CD4-positive, alpha-beta memory T cell (primary cell): ENCODE measurements at regions not wholly inside any gene's neighbourhood (a gene's known extent, or its start where the extent isn't known, plus 50 kb on each side); places are given as distances from the start of the nearest gene placed in this dataset.

Experiments
- CTCF ChIA-PET: fragments of 350-600 bp; sonication (Branson Sonifier 250); formaldehyde crosslinking; loops from one replicate; lab custom pipeline; 2021; ENCODE audit warnings: inconsistent platforms; ENCODE audit not compliant: partially characterized antibody; lab: Charles Lee
- POLR2A ChIA-PET: fragments of 350-600 bp; sonication (Branson Sonifier 250); formaldehyde crosslinking; loops from one replicate; lab custom pipeline; 2021; ENCODE audit not compliant: partially characterized antibody; lab: Charles Lee
- DNase-seq, 5 donors: peaks; one replicate each; pipeline versions ENCODE4 v3.0.0 to v3.0.0-alpha.2; 2020 to 2022; ENCODE audit warnings: mixed read lengths in 1 of 5
- H3K27ac ChIP-seq: one replicate; pipeline ENCODE4 v1.7.0; 2013; ENCODE audit warnings: low read depth, low read length
- H3K27me3 ChIP-seq: 2 replicates; pipeline ENCODE4 v1.7.0; 2013; ENCODE audit warnings: mild to moderate bottlenecking, low read length, moderate library complexity; ENCODE audit not compliant: insufficient read depth
- H3K36me3 ChIP-seq: 2 replicates; pipeline ENCODE4 v1.7.0; 2013; ENCODE audit warnings: mild to moderate bottlenecking, low read length, moderate library complexity; ENCODE audit not compliant: insufficient read depth
- H3K4me1 ChIP-seq: 2 replicates; pipeline ENCODE4 v1.7.0; 2013; ENCODE audit warnings: mild to moderate bottlenecking, low read length, moderate library complexity; ENCODE audit not compliant: insufficient read depth
- H3K4me3 ChIP-seq, 2 donors: one replicate each; pipeline ENCODE4 v1.7.0; 2013; ENCODE audit warnings: low read length in 2 of 2, mild to moderate bottlenecking in 1 of 2
- H3K9me3 ChIP-seq, 2 donors: one replicate each; pipeline ENCODE4 v1.7.0; 2013; ENCODE audit warnings: low read length in 2 of 2, control low read depth in 1 of 2; ENCODE audit not compliant: control insufficient read depth in 1 of 2
- H3K27ac Mint-ChIP-seq, 7 donors: one replicate each; pipeline ENCODE4 v1.8.0; 2020 to 2021; ENCODE audit warnings: mixed read lengths in 7 of 7, mild to moderate bottlenecking in 6 of 7, inconsistent platforms in 3 of 7, moderate library complexity in 3 of 7
- H3K27me3 Mint-ChIP-seq, 2 donors: one replicate each; pipeline ENCODE4 v1.8.0; 2020 to 2021; ENCODE audit warnings: mixed read lengths in 2 of 2
- H3K36me3 Mint-ChIP-seq, 2 donors: one replicate each; pipeline ENCODE4 v1.8.0; 2020 to 2021; ENCODE audit warnings: mixed read lengths in 2 of 2, inconsistent platforms in 1 of 2, mild to moderate bottlenecking in 1 of 2
- H3K4me1 Mint-ChIP-seq, 4 donors: one replicate each; pipeline ENCODE4 v1.8.0; 2020 to 2021; ENCODE audit warnings: mixed read lengths in 4 of 4, mild to moderate bottlenecking in 1 of 4
- H3K4me3 Mint-ChIP-seq, 8 donors: one replicate each; pipeline ENCODE4 v1.8.0; 2020 to 2021; ENCODE audit warnings: mixed read lengths in 8 of 8, mild to moderate bottlenecking in 7 of 8, moderate library complexity in 6 of 8, inconsistent platforms in 3 of 8
- H3K9me3 Mint-ChIP-seq, 8 donors: one replicate each; pipeline ENCODE4 v1.8.0; 2020 to 2021; ENCODE audit warnings: mixed read lengths in 8 of 8, mild to moderate bottlenecking in 5 of 8, inconsistent platforms in 3 of 8, moderate library complexity in 1 of 8
- intact Hi-C: fragments of 100-400 bp; cut with micrococcal nuclease; formaldehyde crosslinking; loops from one replicate; pipeline ENCODE4 v1.15.1; 2023

GRCh38 chr2:235160281-235160810 lies 208.5 kb downstream of the SH3BP4 start:
- Histone ChIP-seq H3K27me3 (no peaks in the 10 kb centered on the region), H3K27ac (no peak overlapping the region), H3K4me3 (no peak overlapping the region), H3K36me3 (no peaks in the 10 kb centered on the region), H3K9me3 (no peaks in the 10 kb centered on the region), H3K4me1 (no peaks in the 10 kb centered on the region)
- no peak overlapping the region for H3K4me3 Mint-ChIP-seq
- H3K36me3 Mint-ChIP-seq: no peaks in the 10 kb centered on the region
- intact Hi-C loops: no loop called here
- POLR2A ChIA-PET: no interaction called here
- no peak for DNase-seq
- H3K4me1 Mint-ChIP-seq: no peaks in the 10 kb centered on the region
- peaks cover 0 to 3% (median 0%) of the 10 kb centered on the region in 8 donors for H3K9me3 Mint-ChIP-seq
- CTCF ChIA-PET: no interaction called here
- H3K27me3 Mint-ChIP-seq: peaks cover 15 to 32% of the 10 kb centered on the region in 2 donors
- no peak overlapping the region for H3K27ac Mint-ChIP-seq

GRCh38 chr2:235161565-235161964 lies 209.7 kb downstream of the SH3BP4 start:
- Histone ChIP-seq H3K9me3 (no peaks in the 10 kb centered on the region), H3K27me3 (no peaks in the 10 kb centered on the region), H3K36me3 (no peaks in the 10 kb centered on the region), H3K4me3 (no peak overlapping the region), H3K27ac (no peak overlapping the region), H3K4me1 (no peaks in the 10 kb centered on the region)
- DNase-seq: no peak
- no peaks in the 10 kb centered on the region for H3K4me1 Mint-ChIP-seq
- no peak overlapping the region for H3K4me3 Mint-ChIP-seq
- H3K27me3 Mint-ChIP-seq: peaks cover 15 to 32% of the 10 kb centered on the region in 2 donors
- POLR2A ChIA-PET: no interaction called here
- H3K27ac Mint-ChIP-seq: no peak overlapping the region
- intact Hi-C loops: no loop called here
- H3K9me3 Mint-ChIP-seq: peaks cover 0 to 2% (median 0%) of the 10 kb centered on the region in 8 donors
- H3K36me3 Mint-ChIP-seq: no peaks in the 10 kb centered on the region
- CTCF ChIA-PET: no interaction called here

- Histone ChIP-seq H3K27ac (no peak overlapping the region), H3K36me3 (no peaks in the 10 kb centered on the region), H3K9me3 (no peaks in the 10 kb centered on the region), H3K4me1 (no peaks in the 10 kb centered on the region), H3K27me3 (no peaks in the 10 kb centered on the region), H3K4me3 (no peak overlapping the region)
- Mint-ChIP-seq H3K4me1 (no peaks in the 10 kb centered on the region), H3K4me3 (no peak overlapping the region), H3K36me3 (no peaks in the 10 kb centered on the region), H3K9me3 (no peaks in the 10 kb centered on the region), H3K27ac (no peak overlapping the region), H3K27me3 (peaks cover 15 to 28% of the 10 kb centered on the region in 2 donors)
- ChIA-PET CTCF (no interaction called here), POLR2A (no interaction called here)
- DNase-seq: no peak
- intact Hi-C loops: no loop called here
Observed at GRCh38 chr2:235162082-235162836, 210.4 kb downstream of the SH3BP4 start.

- no peak overlapping the region for H3K27ac ChIP-seq
- H3K9me3 ChIP-seq: no peaks in the 10 kb centered on the region
- H3K4me3 ChIP-seq: no peak overlapping the region
- no peaks in the 10 kb centered on the region for H3K4me1 ChIP-seq
- no peaks in the 10 kb centered on the region for H3K36me3 ChIP-seq
- Mint-ChIP-seq H3K27ac (no peak overlapping the region), H3K36me3 (no peaks in the 10 kb centered on the region), H3K4me3 (no peak overlapping the region), H3K4me1 (no peaks in the 10 kb centered on the region), H3K27me3 (peaks cover 15 to 26% of the 10 kb centered on the region in 2 donors), H3K9me3 (no peaks in the 10 kb centered on the region)
- POLR2A ChIA-PET: no interaction called here
- intact Hi-C loops: no loop called here
- no peak for DNase-seq
- CTCF ChIA-PET: no interaction called here
- no peaks in the 10 kb centered on the region for H3K27me3 ChIP-seq
Observed at GRCh38 chr2:235162837-235163197, 211.0 kb downstream of the SH3BP4 start.

GRCh38 chr2:235165136-235165535 lies 213.3 kb downstream of the SH3BP4 start:
- ChIA-PET POLR2A (no interaction called here), CTCF (no interaction called here)
- no peak overlapping the region for H3K27ac Mint-ChIP-seq
- peaks cover 10 to 21% of the 10 kb centered on the region in 2 donors for H3K27me3 Mint-ChIP-seq
- no peaks in the 10 kb centered on the region for H3K4me1 Mint-ChIP-seq
- intact Hi-C loops: no loop called here
- Histone ChIP-seq H3K4me1 (no peaks in the 10 kb centered on the region), H3K9me3 (peaks cover 0 to 4% of the 10 kb centered on the region in 2 donors), H3K36me3 (no peaks in the 10 kb centered on the region), H3K27ac (no peak overlapping the region), H3K27me3 (no peaks in the 10 kb centered on the region), H3K4me3 (no peak overlapping the region)
- no peak overlapping the region for H3K4me3 Mint-ChIP-seq
- peaks cover 0 to 2% (median 0%) of the 10 kb centered on the region in 8 donors for H3K9me3 Mint-ChIP-seq
- H3K36me3 Mint-ChIP-seq: no peaks in the 10 kb centered on the region
- no peak for DNase-seq

- Mint-ChIP-seq H3K27ac (no peak overlapping the region), H3K27me3 (peaks cover 10 to 17% of the 10 kb centered on the region in 2 donors), H3K36me3 (no peaks in the 10 kb centered on the region), H3K4me1 (no peaks in the 10 kb centered on the region), H3K9me3 (peaks cover 0 to 2% (median 0%) of the 10 kb centered on the region in 8 donors), H3K4me3 (no peak overlapping the region)
- no peak for DNase-seq
- no peak overlapping the region for H3K27ac ChIP-seq
- no peaks in the 10 kb centered on the region for H3K36me3 ChIP-seq
- H3K27me3 ChIP-seq: no peaks in the 10 kb centered on the region
- CTCF ChIA-PET: no interaction called here
- no peak overlapping the region for H3K4me3 ChIP-seq
- POLR2A ChIA-PET: no interaction called here
- intact Hi-C loops: no loop called here
- peaks cover 0 to 4% of the 10 kb centered on the region in 2 donors for H3K9me3 ChIP-seq
- no peaks in the 10 kb centered on the region for H3K4me1 ChIP-seq
Observed at GRCh38 chr2:235165631-235166030, 213.8 kb downstream of the SH3BP4 start.

- Mint-ChIP-seq H3K4me1 (no peaks in the 10 kb centered on the region), H3K36me3 (no peaks in the 10 kb centered on the region), H3K27me3 (peaks cover 3 to 7% of the 10 kb centered on the region in 2 donors), H3K27ac (no peak overlapping the region), H3K4me3 (no peak overlapping the region), H3K9me3 (peaks cover 0 to 2% (median 0%) of the 10 kb centered on the region in 8 donors)
- H3K4me3 ChIP-seq: no peak overlapping the region
- ChIA-PET POLR2A (no interaction called here), CTCF (no interaction called here)
- DNase-seq: no peak
- H3K4me1 ChIP-seq: no peaks in the 10 kb centered on the region
- no peak overlapping the region for H3K27ac ChIP-seq
- intact Hi-C loops: no loop called here
- no peaks in the 10 kb centered on the region for H3K36me3 ChIP-seq
- peaks cover 0 to 4% of the 10 kb centered on the region in 2 donors for H3K9me3 ChIP-seq
- H3K27me3 ChIP-seq: no peaks in the 10 kb centered on the region
Observed at GRCh38 chr2:235168174-235168979, 216.6 kb downstream of the SH3BP4 start.
